GM12872 (cell line): ENCODE measurements at regions not wholly inside any gene's neighbourhood (a gene's known extent, or its start where the extent isn't known, plus 50 kb on each side); places are given as distances from the start of the nearest gene placed in this dataset.

ENCODE experiments used
- CTCF ChIP-seq: IDR thresholded peaks from 3 replicates; pipeline ENCODE4 v1.5.1; 2011; ENCODE audit warnings: low read depth, mild to moderate bottlenecking, low read length, moderate library complexity; ENCODE audit not compliant: insufficient read depth

DNA sequence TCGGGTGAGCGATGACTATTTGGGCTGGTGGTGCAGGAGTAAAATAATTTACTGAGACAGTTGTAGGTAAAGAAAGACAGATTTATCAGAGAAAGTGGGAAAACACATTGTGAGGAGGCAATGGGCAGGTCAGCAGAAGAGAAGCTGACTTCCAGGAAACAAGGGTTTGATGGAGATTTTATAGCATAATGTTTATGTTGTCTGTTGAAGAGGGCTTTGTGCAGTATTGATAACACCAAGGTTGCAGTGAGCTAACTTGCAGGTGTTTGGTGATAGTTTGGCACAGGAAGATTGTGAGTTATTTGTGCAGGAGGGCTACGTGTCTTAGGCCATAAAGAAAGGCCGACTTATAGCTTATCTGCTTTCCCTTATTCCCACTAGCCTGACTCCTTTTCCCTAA lies 72.2 kb downstream of the DHRS2 start:
- no peak for TF ChIP-seq CTCF

- no peak for TF ChIP-seq CTCF
Observed at GRCh38 chr14:23709923-23710322, 73.8 kb downstream of the DHRS2 start.

DNA sequence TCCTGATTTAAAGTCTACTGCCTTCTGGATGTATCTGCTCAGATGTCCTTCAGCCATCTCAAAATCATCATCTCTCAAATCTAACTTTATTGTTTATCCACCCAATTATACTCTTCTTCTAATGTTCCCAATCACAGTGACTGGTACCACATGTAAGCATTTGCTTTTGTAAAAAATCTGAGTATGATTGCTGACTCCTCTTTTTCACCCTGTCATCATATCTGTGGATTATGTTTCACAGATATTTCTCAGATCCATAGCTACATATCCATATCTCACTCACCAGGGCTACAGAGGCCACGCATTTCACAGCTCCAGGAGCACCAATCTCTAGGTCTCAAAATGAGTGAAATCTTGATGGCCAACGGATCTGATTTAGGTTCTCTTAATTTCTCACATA lies 76.1 kb downstream of the DHRS2 start:
- no peak for TF ChIP-seq CTCF

- no peak for TF ChIP-seq CTCF
Observed at GRCh38 chr14:23719225-23719985, 83.2 kb downstream of the DHRS2 start.

DNA sequence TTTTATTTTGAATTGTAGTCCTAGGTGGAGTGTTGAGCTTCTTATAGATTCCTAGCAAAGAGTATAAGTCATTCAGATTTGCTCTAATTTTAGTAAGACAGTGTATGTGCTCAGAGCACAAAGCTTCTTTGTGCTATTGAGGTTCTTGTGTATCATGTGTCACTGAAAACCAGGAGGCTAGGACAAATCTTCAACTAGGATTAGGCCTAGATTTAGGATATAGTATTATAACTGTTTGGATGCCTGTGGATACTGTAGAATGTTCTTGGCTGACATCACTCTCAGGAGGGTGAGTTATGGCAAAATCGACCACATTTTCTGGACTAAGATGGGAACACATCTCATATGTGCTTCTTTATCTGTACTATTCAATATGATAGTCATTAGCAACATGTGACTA lies 86.5 kb downstream of the DHRS2 start:
- TF ChIP-seq CTCF, result no peak

DNA sequence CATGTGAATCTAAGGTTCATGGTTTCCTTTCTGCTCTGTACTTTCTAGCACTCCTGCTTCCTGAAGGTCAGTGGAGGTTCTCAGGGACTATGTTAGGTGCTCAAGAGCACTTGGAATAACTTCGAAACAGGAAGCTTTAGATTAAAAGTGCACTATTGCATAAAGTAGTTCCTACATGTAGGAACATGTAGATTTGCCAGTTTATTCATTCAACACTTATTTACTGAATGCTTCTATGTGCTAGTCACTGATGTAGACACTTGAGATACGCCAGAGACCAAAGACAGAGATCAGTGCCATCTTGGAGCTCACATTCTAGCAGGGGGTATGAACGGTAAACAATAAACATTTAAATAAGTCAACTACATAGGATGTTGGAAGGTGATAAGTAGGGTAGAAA lies 87.7 kb downstream of the DHRS2 start:
- TF ChIP-seq CTCF, result no peak

GRCh38 chr14:23725528-23725927 lies 89.4 kb downstream of the DHRS2 start:
- TF ChIP-seq CTCF, result no peak
